Aorta (tissue), 5 donors: ENCODE measurements at regions not wholly inside any gene's neighbourhood (a gene's known extent, or its start where the extent isn't known, plus 50 kb on each side); places are given as distances from the start of the nearest gene placed in this dataset.

ENCODE experiments used
- ATAC-seq: fragments of 200-7000 bp; cut with Tn5 transposase; one replicate; pipeline ENCODE4 v1.9.1; 2022; ENCODE audit warnings: moderate library complexity; ENCODE audit not compliant: low FRiP score
- DNase-seq, 2 donors: peaks; one replicate each; pipeline ENCODE4 v3.0.0-alpha.2; 2020
- H3K27ac ChIP-seq, 2 donors: one replicate each; pipeline ENCODE4 v1.5.1; 2013; ENCODE audit warnings: low read length in 2 of 2, mild to moderate bottlenecking in 2 of 2, moderate library complexity in 2 of 2, control low read depth in 1 of 2, inconsistent platforms in 1 of 2, low read depth in 1 of 2
- H3K27me3 ChIP-seq, 2 donors: one replicate each; pipeline ENCODE4 v1.6.1; 2013; ENCODE audit warnings: control low read depth in 1 of 2, low read length in 1 of 2, mild to moderate bottlenecking in 1 of 2, moderate library complexity in 1 of 2; ENCODE audit not compliant: insufficient read depth in 2 of 2, control insufficient read depth in 1 of 2
- H3K36me3 ChIP-seq, 2 donors: one replicate each; pipeline ENCODE4 v1.6.1; 2013; ENCODE audit warnings: control low read depth in 1 of 2, low read length in 1 of 2, mild to moderate bottlenecking in 1 of 2; ENCODE audit not compliant: insufficient read depth in 2 of 2, control insufficient read depth in 1 of 2
- H3K4me1 ChIP-seq, 2 donors: one replicate each; pipeline ENCODE4 v1.6.1; 2013; ENCODE audit warnings: low read length in 2 of 2, control low read depth in 1 of 2, mild to moderate bottlenecking in 1 of 2, moderate library complexity in 1 of 2; ENCODE audit not compliant: insufficient read depth in 2 of 2, control insufficient read depth in 1 of 2
- H3K4me3 ChIP-seq, 2 donors: one replicate each; pipeline ENCODE4 v1.5.1; 2013; ENCODE audit warnings: low read length in 2 of 2, control low read depth in 1 of 2, mild to moderate bottlenecking in 1 of 2
- H3K9me3 ChIP-seq: one replicate; pipeline ENCODE4 v1.6.1; 2013; ENCODE audit warnings: mild to moderate bottlenecking, low read length; ENCODE audit not compliant: control insufficient read depth
- WGBS, 2 donors: extraction: QIAGEN DNeasy Blood & Tissue Kit; methylation state at CpG; one replicate each; pipeline ENCODE4 v1.1.7; 2013; 5-methylcytosine and 5-hydroxymethylcytosine counted together
- intact Hi-C, 2 donors: fragments of 100-400 bp; cut with DNase I; formaldehyde crosslinking; loops; one replicate each; pipeline versions ENCODE4 v1.14.2 to v1.15.0; 2022
- donor health status: healthy with polysubstance abuse.
- donor health status: Bipolar disorder and iron deficiency.
- donor health status: DM: no; HTN: no; CAD: no.
- donor health status: DM: no; HTN: no; CAD: no.
- donor health status: DM: yes; HTN: yes; CAD: no.

DNA sequence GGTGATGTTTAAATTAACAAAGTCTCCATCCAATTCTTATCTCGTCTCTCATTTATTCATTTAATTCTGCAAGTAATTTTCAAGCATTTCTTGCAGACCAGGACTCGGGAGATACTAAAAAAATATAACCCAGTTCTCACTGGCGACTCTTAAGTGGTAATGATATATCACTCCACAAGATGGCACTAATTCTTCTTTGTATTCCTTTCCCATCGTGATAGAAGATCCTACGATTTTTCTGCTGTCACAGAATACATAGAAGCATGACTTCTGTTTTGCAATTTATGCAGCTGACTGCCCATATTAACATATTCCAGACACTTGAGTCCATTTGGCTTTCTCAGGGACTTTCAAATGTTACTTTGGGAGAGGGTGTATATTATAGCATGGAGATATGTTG, 64.0 kb upstream of the FGF13 start:
- Histone ChIP-seq H3K27ac (no peak overlapping the region), H3K4me1 (no peaks in the 10 kb centered on the region), H3K9me3 (no peaks in the 10 kb centered on the region), H3K36me3 (no peaks in the 10 kb centered on the region), H3K27me3 (no peaks in the 10 kb centered on the region), H3K4me3 (no peak overlapping the region)
- intact Hi-C loops: no loop called here
- 3 to 8% methylated on average over 5 of the region's 5 CpGs for WGBS, 2 donors
- ATAC-seq (no peak), DNase-seq (no peak)

DNA sequence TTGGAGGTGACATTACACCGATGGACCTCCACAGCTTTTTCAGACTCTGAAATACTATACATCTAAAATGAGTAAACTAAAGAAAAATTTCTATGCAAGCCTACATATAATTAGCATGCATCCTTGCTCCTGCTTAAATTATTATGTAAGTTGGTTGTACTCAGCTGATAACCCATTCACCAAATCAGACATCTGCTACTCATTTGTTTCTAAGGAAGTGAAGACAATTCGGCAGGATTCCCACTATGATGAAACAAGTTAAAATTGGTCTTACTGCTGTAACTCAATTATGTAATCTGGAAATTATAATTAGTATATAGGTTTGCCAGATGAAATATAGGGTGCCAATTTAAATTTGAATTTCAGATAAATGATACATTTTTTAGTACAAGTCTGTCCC, 59.5 kb upstream of the FGF13 start:
- Histone ChIP-seq H3K27me3 (no peaks in the 10 kb centered on the region), H3K4me1 (no peaks in the 10 kb centered on the region), H3K9me3 (no peaks in the 10 kb centered on the region), H3K4me3 (no peak overlapping the region), H3K36me3 (no peaks in the 10 kb centered on the region), H3K27ac (no peak overlapping the region)
- DNase-seq (no peak), ATAC-seq (no peak)
- WGBS, 2 donors: 74 to 76% methylated on average over 2 of the region's 2 CpGs
- intact Hi-C loops: no loop called here

DNA sequence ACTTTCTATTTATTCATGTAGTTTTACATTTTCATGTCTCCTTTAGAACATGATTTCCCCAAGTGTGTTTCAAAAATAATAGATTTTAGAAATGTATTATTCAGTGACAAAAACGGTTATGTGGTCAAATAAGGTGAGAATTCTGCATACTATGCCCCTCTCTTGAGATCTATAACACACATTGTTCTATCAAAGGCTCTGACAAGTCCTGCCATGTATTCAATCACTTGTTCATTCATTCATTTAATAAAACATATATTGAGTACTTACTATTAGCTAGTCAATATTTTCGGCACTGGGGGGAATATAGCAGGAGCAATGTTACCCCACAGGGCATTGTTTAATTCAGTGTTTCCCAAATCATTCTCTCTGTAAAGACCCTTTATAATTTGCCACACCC, 58.4 kb upstream of the FGF13 start:
- intact Hi-C loops: no loop called here
- no peak for ATAC-seq
- DNase-seq: no peak
- Histone ChIP-seq H3K4me3 (no peak overlapping the region), H3K4me1 (no peaks in the 10 kb centered on the region), H3K27me3 (no peaks in the 10 kb centered on the region), H3K36me3 (no peaks in the 10 kb centered on the region), H3K9me3 (no peaks in the 10 kb centered on the region), H3K27ac (no peak overlapping the region)
- 65 to 71% methylated on average over 2 of the region's 2 CpGs for WGBS, 2 donors

DNA sequence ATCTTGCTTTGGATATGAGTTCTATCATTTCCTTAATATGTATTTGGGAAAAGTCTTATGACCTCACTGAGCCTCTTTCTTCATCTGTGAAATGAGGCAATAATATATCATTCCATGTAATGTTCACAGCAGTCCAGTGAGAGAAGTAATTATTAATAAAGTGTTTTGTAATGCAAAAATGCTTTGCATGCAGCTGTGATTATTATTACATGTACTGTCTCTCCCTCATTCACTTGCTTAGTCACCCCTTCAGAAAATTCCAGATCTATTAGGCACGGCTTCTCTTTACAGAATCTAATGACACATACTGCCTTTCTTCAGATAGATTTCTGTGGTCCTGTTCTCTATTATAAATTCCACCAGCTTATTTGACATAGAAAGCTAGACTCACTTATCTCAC, 53.5 kb upstream of the FGF13 start:
- WGBS, 2 donors: 49 to 67% methylated on average over 1 of the region's 1 CpG
- intact Hi-C loops: no loop called here
- no peak for DNase-seq
- H3K4me1 ChIP-seq: no peaks in the 10 kb centered on the region
- H3K27me3 ChIP-seq: no peaks in the 10 kb centered on the region
- no peaks in the 10 kb centered on the region for H3K36me3 ChIP-seq
- no peaks in the 10 kb centered on the region for H3K9me3 ChIP-seq
- no peak for ATAC-seq
- no peak overlapping the region for H3K4me3 ChIP-seq
- H3K27ac ChIP-seq: no peak overlapping the region

DNA sequence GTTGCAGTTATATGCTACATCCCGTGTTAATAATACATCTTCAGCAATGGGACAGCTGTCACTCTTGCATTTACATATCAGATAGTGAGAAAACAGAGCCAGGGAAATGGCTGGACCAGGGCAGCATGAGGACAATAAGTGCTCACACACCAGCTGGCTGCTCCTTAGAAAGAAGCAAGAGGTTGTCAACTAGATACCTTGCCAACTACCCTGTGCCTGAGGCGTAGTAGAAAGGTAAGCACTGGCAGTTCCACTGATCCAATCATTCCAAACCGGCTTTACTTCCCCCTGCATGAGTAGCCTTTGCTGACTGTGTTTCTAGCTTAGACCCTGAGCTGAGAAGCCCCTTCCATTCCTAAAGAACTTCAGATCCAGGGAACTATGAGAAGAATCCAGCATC, 52.2 kb upstream of the FGF13 start:
- no peak for ATAC-seq
- intact Hi-C loops: no loop called here
- WGBS, 2 donors: 54 to 75% methylated on average over 3 of the region's 3 CpGs

GRCh38 chrX:138761380-138761779, 49.9 kb upstream of the FGF13 start:
- DNase-seq (no peak), ATAC-seq (no peak)
- intact Hi-C loops: no loop called here
- Histone ChIP-seq H3K9me3 (no peaks in the 10 kb centered on the region), H3K27me3 (no peaks in the 10 kb centered on the region), H3K4me1 (no peaks in the 10 kb centered on the region), H3K4me3 (no peak overlapping the region), H3K27ac (no peak overlapping the region), H3K36me3 (no peaks in the 10 kb centered on the region)
- 74 to 89% methylated on average over 3 of the region's 3 CpGs for WGBS, 2 donors

More for the DNA sequence above, 52.2 kb upstream of the FGF13 start:
- no peaks in the 10 kb centered on the region for H3K4me1 ChIP-seq
- H3K4me3 ChIP-seq: no peak overlapping the region
- no peak overlapping the region for H3K27ac ChIP-seq
- no peaks in the 10 kb centered on the region for H3K36me3 ChIP-seq
- H3K27me3 ChIP-seq: no peaks in the 10 kb centered on the region
- no peak for DNase-seq
- H3K9me3 ChIP-seq: no peaks in the 10 kb centered on the region
